ENCODE measurements at regions not wholly inside any gene's neighbourhood (a gene's known extent, or its start where the extent isn't known, plus 50 kb on each side); places are given as distances from the start of the nearest gene placed in this dataset.

DNA sequence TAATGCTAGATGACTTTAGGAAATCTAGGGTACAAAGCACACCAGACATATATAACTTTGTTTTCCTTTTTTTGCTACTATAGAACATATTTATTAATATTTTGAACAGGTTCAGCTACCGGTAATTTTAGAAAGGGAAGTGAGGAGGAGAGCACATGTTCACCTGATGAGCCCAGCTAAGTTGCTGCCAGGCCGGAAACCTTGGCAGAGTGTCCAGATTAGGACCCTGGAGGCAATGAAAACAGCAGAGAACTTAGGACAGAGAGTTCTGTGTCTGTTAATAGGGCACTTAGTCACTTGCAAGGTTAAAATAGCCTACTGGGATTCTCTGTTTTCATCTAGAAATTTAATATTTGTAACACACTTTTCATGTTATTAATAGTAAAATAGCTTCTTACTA lies 348.9 kb upstream of the CPEB2 start:
- H3K36me3 Mint-ChIP-seq (ENCODE audit: insufficient read depth): no peaks in the 10 kb centered on the region
- no peak for ATAC-seq (replicated peaks; ENCODE audit: extremely low read depth, poor library complexity, severe bottlenecking)
- H3K9me3 Mint-ChIP-seq: peaks cover 27% of the 10 kb centered on the region
- no peaks in the 10 kb centered on the region for H3K27me3 Mint-ChIP-seq
- H3K4me3 Mint-ChIP-seq: no peak overlapping the region
- DNase-seq (ENCODE audit: low spot score in 2 of 2): no peak
- H3K4me1 Mint-ChIP-seq: no peaks in the 10 kb centered on the region
- H3K27ac Mint-ChIP-seq (ENCODE audit: low read depth): no peak overlapping the region

DNA sequence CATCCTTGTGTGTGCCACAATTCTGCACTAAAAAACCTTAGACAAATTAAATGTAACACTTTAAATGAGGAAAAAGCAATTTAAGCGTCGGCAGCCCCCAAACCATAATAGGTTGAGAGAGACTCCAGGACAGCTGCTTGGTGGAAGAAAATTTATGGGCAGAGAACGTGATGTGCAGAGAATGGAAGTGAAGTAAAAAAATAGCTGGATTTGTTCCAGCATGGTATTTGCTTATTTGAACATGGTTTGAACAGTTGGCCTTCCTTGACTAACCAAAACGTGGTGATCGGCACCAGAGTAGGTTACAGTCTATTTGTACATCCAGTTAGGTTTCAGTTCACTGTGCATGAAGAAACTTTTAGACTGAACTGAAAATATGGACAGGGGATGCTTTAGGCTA lies 343.0 kb upstream of the CPEB2 start:
- Mint-ChIP-seq H3K4me3 (no peak overlapping the region), H3K36me3 (ENCODE audit: insufficient read depth) (no peaks in the 10 kb centered on the region), H3K27ac (ENCODE audit: low read depth) (no peak overlapping the region), H3K9me3 (peaks cover 14% of the 10 kb centered on the region), H3K4me1 (no peaks in the 10 kb centered on the region), H3K27me3 (no peaks in the 10 kb centered on the region)
- DNase-seq (ENCODE audit: low spot score in 2 of 2): no peak
- ATAC-seq (replicated peaks; ENCODE audit: extremely low read depth, poor library complexity, severe bottlenecking): no peak

DNA sequence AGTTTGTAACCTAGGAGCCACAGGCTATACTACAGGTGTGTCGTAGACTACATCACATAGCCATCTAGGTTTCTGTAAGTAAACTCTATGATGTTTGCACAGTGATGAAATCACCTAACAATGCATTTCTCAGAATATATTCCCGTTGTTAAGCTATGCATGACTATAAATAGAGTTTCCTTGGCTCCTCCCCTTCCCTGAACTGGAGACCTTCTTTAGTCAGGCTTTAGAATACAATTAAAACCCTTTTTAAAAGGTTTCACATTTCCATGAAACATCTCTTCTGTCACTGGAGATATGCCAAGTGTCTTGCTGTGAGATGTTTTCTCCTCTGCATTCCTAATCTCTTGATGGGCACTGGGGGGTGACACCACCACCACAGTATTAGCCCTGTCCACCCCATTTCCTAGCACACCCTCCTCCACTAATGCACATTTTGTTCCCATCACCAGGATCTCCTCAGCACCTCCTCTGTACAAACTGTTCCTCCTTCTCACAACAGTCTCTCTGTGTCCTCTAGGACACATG lies 334.6 kb upstream of the CPEB2 start:
- peaks cover 6% of the 10 kb centered on the region for H3K9me3 Mint-ChIP-seq
- no peak for ATAC-seq (replicated peaks; ENCODE audit: extremely low read depth, poor library complexity, severe bottlenecking)
- DNase-seq (ENCODE audit: low spot score in 2 of 2): no peak
- no peak overlapping the region for H3K4me3 Mint-ChIP-seq
- no peak overlapping the region for H3K27ac Mint-ChIP-seq (ENCODE audit: low read depth)
- H3K36me3 Mint-ChIP-seq (ENCODE audit: insufficient read depth): no peaks in the 10 kb centered on the region
- peaks cover 20% of the 10 kb centered on the region for H3K27me3 Mint-ChIP-seq
- H3K4me1 Mint-ChIP-seq: no peaks in the 10 kb centered on the region

DNA sequence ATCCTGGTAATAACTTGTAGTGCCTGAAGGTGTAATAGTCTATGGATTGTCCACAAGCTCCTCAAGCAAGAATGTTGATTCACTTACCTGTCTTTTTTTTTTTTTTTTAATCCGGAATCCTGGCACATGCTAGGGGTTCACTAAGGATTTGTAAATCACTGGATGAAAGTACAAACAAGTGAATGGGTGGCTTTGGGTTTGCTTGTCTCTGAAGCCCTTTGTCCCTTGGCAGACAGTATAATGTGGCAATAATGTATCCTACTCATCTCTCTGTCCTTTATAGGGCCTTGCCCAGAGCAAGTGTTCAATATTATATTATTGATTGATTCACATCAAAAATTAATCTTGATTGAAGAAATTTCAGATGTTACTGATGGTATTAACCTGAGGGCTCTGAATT lies 334.0 kb upstream of the CPEB2 start:
- Mint-ChIP-seq H3K27ac (ENCODE audit: low read depth) (no peak overlapping the region), H3K9me3 (peaks cover 6% of the 10 kb centered on the region), H3K4me1 (no peaks in the 10 kb centered on the region), H3K27me3 (peaks cover 20% of the 10 kb centered on the region), H3K36me3 (ENCODE audit: insufficient read depth) (no peaks in the 10 kb centered on the region), H3K4me3 (no peak overlapping the region)
- DNase-seq (ENCODE audit: low spot score in 2 of 2) (no peak), ATAC-seq (replicated peaks; ENCODE audit: extremely low read depth, poor library complexity, severe bottlenecking) (no peak)

DNA sequence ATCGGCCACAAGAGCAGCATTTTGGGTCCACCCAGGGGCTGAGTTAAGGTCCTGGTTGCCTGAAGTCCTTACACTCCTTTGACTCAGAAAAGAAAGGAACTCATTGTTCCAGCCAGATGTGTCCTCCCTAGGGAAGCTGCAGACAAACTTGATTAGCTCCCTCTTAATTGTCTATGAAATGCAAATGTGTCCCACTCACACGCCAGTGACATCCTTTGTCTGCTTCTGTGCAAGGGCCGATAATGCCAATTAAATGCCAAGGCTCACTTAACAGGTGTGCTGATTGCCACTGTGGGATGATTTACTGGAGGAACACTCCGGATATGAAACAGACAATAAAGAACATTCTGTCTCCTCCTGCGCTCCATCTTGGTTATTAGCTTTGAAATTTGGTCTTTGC lies 332.9 kb upstream of the CPEB2 start:
- DNase-seq (ENCODE audit: low spot score in 2 of 2) (no peak), ATAC-seq (replicated peaks; ENCODE audit: extremely low read depth, poor library complexity, severe bottlenecking) (no peak)
- Mint-ChIP-seq H3K4me3 (no peak overlapping the region), H3K9me3 (peaks cover 6% of the 10 kb centered on the region), H3K4me1 (no peaks in the 10 kb centered on the region), H3K27me3 (peaks cover 20% of the 10 kb centered on the region), H3K27ac (ENCODE audit: low read depth) (no peak overlapping the region), H3K36me3 (ENCODE audit: insufficient read depth) (no peaks in the 10 kb centered on the region)

DNA sequence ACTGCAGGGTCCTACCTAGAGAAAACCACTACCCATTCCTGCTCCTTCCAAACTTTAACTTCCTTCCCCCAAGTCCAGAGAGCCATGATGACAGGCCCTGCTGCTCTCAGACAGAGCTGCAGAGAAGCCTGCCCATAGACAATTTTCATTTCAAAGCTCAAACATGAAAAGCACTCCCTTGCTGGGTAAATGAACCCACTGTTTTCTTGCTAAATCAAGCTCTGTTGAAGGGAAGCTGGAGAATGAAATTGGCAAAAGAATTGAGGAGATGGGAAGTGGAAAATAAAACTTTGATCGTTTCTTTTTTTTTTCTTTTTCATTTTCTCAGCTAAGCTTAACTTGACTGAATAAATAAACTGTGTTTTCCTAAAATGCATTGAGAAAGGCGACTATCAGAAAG lies 331.1 kb upstream of the CPEB2 start:
- H3K27me3 Mint-ChIP-seq: peaks cover 20% of the 10 kb centered on the region
- DNase-seq (ENCODE audit: low spot score in 2 of 2): no peak

DNA sequence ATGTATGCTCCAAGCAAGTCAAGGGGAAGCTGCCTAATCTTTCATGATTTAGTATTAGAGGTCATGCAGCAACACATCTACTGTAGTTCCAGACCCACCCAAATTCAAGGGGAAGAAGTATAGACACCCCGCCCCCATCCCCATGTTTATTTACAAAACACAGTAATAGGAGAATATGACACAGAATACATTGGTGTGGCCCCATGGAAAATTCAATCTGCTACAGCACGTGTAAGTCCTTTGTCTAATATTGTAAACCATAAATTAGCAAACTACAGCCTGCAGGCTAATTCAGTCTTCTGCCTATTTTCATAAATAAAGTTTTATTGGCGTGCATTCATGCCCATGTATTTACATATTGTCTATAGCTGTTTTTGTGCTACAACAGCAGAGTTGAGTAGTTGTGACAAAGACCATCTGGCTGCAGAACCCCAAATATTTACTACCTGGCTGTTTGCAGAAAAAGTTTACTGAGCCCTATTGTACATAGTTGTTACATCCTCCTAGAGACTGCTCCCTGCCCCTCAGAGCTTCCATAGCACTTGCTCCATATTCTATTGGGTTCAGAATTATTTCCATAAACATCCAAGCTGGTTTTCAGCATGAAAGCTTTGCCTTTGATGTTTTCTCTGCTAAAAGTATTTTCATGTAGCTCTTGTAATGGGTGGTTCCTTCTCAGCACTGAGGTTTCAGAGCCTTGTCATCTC lies 326.8 kb upstream of the CPEB2 start:
- H3K36me3 Mint-ChIP-seq (ENCODE audit: insufficient read depth): no peaks in the 10 kb centered on the region
- ATAC-seq (replicated peaks; ENCODE audit: extremely low read depth, poor library complexity, severe bottlenecking) (no peak), DNase-seq (ENCODE audit: low spot score in 2 of 2) (no peak)

More for the DNA sequence above, 331.1 kb upstream of the CPEB2 start:
- Mint-ChIP-seq H3K36me3 (ENCODE audit: insufficient read depth) (no peaks in the 10 kb centered on the region), H3K4me1 (no peaks in the 10 kb centered on the region), H3K27ac (ENCODE audit: low read depth) (no peak overlapping the region), H3K9me3 (peaks cover 6% of the 10 kb centered on the region), H3K4me3 (no peak overlapping the region)
- no peak for ATAC-seq (replicated peaks; ENCODE audit: extremely low read depth, poor library complexity, severe bottlenecking)

GRCh38 chr4:14679906-14680305 lies 322.4 kb upstream of the CPEB2 start:
- ATAC-seq (replicated peaks; ENCODE audit: extremely low read depth, poor library complexity, severe bottlenecking): no peak
- DNase-seq (ENCODE audit: low spot score in 2 of 2): no peak
- no peak overlapping the region for H3K4me3 Mint-ChIP-seq
- H3K9me3 Mint-ChIP-seq: peaks cover 5% of the 10 kb centered on the region
- H3K27ac Mint-ChIP-seq (ENCODE audit: low read depth): no peak overlapping the region
- no peaks in the 10 kb centered on the region for H3K36me3 Mint-ChIP-seq (ENCODE audit: insufficient read depth)
- no peaks in the 10 kb centered on the region for H3K4me1 Mint-ChIP-seq
- no peaks in the 10 kb centered on the region for H3K27me3 Mint-ChIP-seq

More for the DNA sequence above, 326.8 kb upstream of the CPEB2 start:
- H3K27me3 Mint-ChIP-seq: peaks cover 1% of the 10 kb centered on the region
- H3K27ac Mint-ChIP-seq (ENCODE audit: low read depth): no peak overlapping the region
- no peak overlapping the region for H3K4me3 Mint-ChIP-seq
- peaks cover 5% of the 10 kb centered on the region for H3K9me3 Mint-ChIP-seq
- H3K4me1 Mint-ChIP-seq: no peaks in the 10 kb centered on the region

DNA sequence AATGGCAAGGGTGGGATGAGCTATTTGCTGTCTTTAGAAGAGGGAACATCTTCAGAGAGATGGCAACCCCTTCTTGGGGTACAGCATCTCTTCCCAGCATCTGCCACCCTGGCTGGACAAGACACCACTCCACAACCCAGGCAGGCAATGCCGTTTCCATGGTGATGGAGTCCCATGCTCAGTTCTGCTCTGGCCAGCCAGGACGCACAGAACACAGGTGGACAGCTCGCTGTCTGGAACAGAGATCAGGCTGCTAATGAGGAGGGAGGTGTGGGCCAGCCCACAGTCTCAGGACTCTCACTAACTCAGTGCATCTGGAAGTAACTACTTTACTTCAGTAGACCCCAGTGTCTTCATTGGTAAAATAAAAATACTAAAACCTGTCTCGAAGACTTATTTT lies 321.0 kb upstream of the CPEB2 start:
- H3K4me3 Mint-ChIP-seq: no peak overlapping the region

DNA sequence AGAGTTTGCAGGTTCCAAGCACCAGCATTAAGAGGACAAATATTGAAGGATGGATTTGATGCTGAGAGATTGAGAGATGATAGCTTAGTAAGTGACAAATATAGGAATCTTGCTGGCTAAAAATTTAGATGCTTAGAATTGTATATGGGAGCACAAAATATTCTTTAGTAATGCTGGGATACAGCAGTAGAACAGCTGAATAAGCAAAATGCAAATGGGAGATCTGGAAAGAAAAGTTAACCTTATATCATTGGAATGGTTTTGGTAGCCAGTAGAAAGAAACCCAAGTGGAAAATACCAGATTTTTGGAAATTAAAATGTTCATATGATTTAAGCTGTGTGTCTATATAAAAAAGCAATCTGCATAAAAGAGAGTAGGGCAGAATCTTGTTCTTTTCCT lies 308.6 kb upstream of the CPEB2 start:
- no peak for DNase-seq (ENCODE audit: low spot score in 2 of 2)
- Mint-ChIP-seq H3K27ac (ENCODE audit: low read depth) (no peak overlapping the region), H3K36me3 (ENCODE audit: insufficient read depth) (no peaks in the 10 kb centered on the region), H3K4me1 (no peaks in the 10 kb centered on the region), H3K9me3 (no peaks in the 10 kb centered on the region), H3K27me3 (no peaks in the 10 kb centered on the region), H3K4me3 (no peak overlapping the region)
- no peak for ATAC-seq (replicated peaks; ENCODE audit: extremely low read depth, poor library complexity, severe bottlenecking)

More for the DNA sequence above, 321.0 kb upstream of the CPEB2 start:
- ATAC-seq (replicated peaks; ENCODE audit: extremely low read depth, poor library complexity, severe bottlenecking) (no peak), DNase-seq (ENCODE audit: low spot score in 2 of 2) (no peak)
- H3K27me3 Mint-ChIP-seq: no peaks in the 10 kb centered on the region
- no peaks in the 10 kb centered on the region for H3K36me3 Mint-ChIP-seq (ENCODE audit: insufficient read depth)
- peaks cover 11% of the 10 kb centered on the region for H3K9me3 Mint-ChIP-seq
- no peaks in the 10 kb centered on the region for H3K4me1 Mint-ChIP-seq
- H3K27ac Mint-ChIP-seq (ENCODE audit: low read depth): no peak overlapping the region

GRCh38 chr4:14695095-14695845 lies 307.0 kb upstream of the CPEB2 start:
- H3K9me3 Mint-ChIP-seq: no peaks in the 10 kb centered on the region
- H3K36me3 Mint-ChIP-seq (ENCODE audit: insufficient read depth): no peaks in the 10 kb centered on the region
- H3K27me3 Mint-ChIP-seq: peaks cover 12% of the 10 kb centered on the region
- H3K4me3 Mint-ChIP-seq: no peak overlapping the region
- ATAC-seq (replicated peaks; ENCODE audit: extremely low read depth, poor library complexity, severe bottlenecking) (no peak), DNase-seq (ENCODE audit: low spot score in 2 of 2) (no peak)
- H3K4me1 Mint-ChIP-seq: no peaks in the 10 kb centered on the region
- no peak overlapping the region for H3K27ac Mint-ChIP-seq (ENCODE audit: low read depth)

DNA sequence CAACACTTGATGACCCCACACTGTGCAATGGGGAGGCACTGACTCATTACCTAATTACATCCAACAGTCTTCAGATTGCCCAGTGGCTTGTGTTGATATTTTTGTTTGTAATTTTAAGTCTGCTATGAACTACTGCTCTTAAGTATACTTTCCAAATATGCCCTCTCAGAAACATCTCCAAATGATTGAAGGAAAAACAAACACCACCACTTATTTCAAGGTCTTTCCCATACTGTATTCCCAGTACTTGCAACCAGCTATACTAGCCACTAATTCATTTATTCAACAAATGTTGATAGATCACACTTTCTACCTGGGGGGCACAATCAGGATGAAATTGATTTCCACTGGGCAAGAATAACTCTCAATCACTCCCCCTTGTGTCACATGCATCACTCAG lies 302.2 kb upstream of the CPEB2 start:
- no peaks in the 10 kb centered on the region for H3K9me3 Mint-ChIP-seq
- ATAC-seq (replicated peaks; ENCODE audit: extremely low read depth, poor library complexity, severe bottlenecking) (no peak), DNase-seq (ENCODE audit: low spot score in 2 of 2) (no peak)
- H3K27ac Mint-ChIP-seq (ENCODE audit: low read depth): no peak overlapping the region
- H3K4me3 Mint-ChIP-seq: no peak overlapping the region
- no peaks in the 10 kb centered on the region for H3K36me3 Mint-ChIP-seq (ENCODE audit: insufficient read depth)
- H3K4me1 Mint-ChIP-seq: no peaks in the 10 kb centered on the region
- H3K27me3 Mint-ChIP-seq: peaks cover 24% of the 10 kb centered on the region

DNA sequence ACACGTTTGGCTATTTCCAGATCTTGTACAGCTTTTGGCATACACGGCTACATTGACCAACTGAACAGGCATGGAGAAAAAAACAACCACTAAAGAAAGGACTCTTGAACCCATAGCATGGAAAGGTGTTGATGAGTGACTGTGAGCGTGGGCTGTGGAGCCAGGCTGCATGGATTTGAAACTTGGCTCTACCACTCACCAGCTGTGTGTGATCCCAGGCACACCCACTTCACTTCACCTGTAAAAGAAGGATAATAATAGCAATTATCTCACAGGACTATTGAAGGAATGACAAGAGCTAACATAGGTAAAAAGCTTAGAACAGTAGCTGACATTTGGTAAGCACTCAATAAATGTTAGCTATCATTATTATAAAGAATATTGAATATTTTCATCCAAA lies 301.7 kb upstream of the CPEB2 start:
- H3K9me3 Mint-ChIP-seq: no peaks in the 10 kb centered on the region
- no peak overlapping the region for H3K27ac Mint-ChIP-seq (ENCODE audit: low read depth)
- DNase-seq (ENCODE audit: low spot score in 2 of 2) (no peak), ATAC-seq (replicated peaks; ENCODE audit: extremely low read depth, poor library complexity, severe bottlenecking) (no peak)
- no peak overlapping the region for H3K4me3 Mint-ChIP-seq
- peaks cover 24% of the 10 kb centered on the region for H3K27me3 Mint-ChIP-seq
- H3K36me3 Mint-ChIP-seq (ENCODE audit: insufficient read depth): no peaks in the 10 kb centered on the region
- no peaks in the 10 kb centered on the region for H3K4me1 Mint-ChIP-seq

All from central memory CD8-positive, alpha-beta T cell (primary cell).